ENCODE measurements at regions not wholly inside any gene's neighbourhood (a gene's known extent, or its start where the extent isn't known, plus 50 kb on each side); places are given as distances from the start of the nearest gene placed in this dataset.

GRCh38 chr9:118318770-118319431 lies 614.7 kb downstream of the TLR4 start:
- DNase-seq: no peak

DNA sequence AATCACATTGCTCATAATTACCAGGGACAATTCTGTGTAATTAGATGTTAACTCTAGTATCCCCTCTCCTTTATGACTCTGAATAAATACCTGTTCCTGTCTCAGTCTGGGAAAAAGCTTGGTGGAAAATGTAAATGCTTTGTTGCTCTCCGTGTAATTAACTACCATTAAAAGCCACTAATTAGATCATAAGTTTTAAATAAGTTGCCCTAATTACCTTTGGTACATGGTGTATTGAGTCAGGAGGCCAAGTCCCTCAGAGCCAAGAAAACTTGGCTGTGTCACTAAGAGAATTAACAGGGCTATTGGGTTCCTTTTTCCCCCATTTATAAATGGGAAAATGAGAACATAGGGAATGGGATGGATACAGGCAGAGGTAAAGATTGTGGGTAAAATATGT lies 617.6 kb downstream of the TLR4 start:
- no peak for DNase-seq

DNA sequence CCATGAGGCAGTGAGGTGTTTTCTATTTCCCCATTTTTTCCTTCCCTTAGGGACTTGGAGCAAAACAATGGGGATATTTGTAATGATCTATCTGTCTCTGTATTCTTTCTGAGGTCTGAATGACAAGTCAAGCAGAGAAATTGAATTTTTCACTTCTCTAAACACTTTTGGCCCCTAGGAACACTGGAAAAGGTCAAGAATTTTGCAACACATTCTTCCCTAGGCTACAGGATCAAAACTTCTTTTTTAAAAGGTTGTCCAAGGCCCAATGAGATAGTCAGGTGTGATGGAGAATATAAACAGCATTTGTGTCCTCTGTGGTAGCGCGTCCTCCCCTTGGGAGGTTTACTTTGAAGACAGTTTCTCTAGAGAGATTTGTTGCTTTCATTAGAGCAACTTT lies 620.5 kb downstream of the TLR4 start:
- DNase-seq: no peak

GRCh38 chr9:118325757-118326156 lies 621.6 kb downstream of the TLR4 start:
- DNase-seq: no peak

- no peak for DNase-seq
Measured at GRCh38 chr9:118326326-118326725, 622.1 kb downstream of the TLR4 start.

DNA sequence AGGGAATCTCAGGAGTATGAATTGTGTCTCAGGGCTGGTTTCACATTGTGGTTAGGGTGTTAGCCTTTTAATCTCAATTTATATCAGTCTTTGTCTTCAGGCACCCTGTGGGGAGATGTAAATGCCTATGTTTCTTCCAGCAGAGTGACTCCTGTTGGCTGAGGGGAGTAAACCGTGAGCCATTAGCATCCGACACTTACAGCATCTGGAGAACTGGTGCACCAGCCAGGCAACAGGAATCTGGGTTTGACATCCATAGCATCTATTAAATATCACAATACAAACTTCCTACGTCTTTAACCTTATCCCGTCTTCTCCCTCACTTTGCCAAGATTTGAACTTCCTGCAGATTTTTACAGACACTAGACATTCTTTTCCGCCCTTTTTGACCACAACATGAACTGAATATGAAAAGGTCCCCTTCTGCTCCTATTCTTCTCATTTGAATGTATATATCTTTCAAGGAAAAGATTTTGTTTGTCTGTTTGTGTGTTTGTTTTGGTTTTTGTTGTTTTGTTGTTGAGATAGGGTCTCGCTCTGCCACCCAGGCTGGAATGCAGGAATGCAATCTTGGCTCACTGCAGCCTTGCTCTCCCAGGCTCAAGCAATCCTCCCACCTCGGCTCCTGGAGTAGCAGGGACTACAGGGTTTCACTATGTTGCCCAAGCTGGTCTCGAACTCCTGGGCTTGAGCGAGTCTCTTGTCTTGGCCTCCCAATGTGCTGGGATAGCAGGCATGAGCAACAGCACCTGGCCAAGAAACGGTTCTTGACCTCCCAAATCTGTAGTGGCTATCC lies 626.2 kb downstream of the TLR4 start:
- DNase-seq: no peak

DNA sequence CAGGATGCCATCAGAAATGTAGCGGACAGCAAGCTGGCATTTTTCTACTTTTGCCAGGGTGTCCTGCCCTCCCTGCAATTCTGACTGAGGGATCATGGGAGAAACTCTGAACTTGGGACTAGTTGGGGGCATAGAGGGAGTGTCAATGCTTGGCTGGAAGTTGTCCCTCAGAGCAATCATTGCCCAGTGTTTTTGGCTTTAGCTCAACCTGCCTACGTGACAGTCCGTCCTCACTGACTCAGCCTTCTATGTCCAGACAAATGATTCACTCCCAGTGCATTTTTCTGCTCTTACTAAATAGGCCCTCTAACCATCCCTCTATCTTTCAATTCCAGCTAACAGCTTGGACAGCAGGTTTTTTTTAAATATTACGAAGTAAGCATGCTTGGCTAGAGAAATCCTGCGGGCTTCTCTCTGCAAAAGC lies 627.4 kb downstream of the TLR4 start:
- DNase-seq: no peak

- DNase-seq: no peak
Measured at GRCh38 chr9:118336250-118336942, 632.2 kb downstream of the TLR4 start.

GRCh38 chr9:118336943-118337330 lies 632.7 kb downstream of the TLR4 start:
- DNase-seq: no peak

- DNase-seq: no peak
Measured at GRCh38 chr9:118360036-118360435, 655.8 kb downstream of the TLR4 start.

GRCh38 chr9:118362123-118362522 lies 657.9 kb downstream of the TLR4 start:
- DNase-seq: no peak

- no peak for DNase-seq
Measured at GRCh38 chr9:118362596-118362995, 658.4 kb downstream of the TLR4 start.

DNA sequence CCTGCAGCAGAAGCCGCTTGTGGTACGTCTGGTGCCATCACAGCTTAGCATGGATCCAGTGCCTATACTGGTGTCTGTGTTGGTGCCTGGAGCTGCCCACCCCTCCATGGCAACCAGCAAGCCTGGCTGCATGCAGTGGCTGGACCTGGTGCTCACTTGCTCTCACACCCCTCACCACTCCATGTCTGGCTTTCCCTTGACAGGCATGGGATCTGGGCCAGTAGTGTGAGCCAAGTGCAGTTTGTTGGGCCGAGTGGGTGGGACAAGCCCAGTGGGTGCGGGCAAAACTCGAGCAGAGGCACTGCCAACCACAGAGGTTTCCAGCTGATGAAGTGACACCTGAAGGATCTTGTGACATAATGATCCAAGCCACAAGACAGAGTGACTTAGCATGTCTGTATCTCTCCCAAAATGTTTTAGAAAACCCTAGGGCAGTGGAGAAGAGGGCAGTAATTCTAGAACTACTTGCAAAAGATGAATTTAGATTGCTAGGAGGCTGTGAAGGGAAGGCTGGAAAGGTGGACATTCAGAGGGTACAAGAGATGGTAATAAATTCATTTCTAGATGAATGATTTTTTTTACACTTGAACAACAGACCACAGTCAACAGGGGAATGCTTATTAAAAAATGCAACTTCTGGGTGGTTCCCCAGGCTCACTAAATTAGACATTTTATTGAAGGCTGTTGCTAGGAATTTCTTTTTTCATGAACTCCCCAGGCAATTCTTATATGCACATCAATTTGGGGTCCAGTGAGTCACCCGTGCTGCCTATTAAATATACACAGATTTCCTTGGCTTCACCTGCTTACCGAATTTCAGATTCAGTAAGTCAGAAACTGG lies 660.3 kb downstream of the TLR4 start:
- DNase-seq: no peak

GRCh38 chr9:118366228-118366627 lies 662.0 kb downstream of the TLR4 start:
- no peak for DNase-seq

DNA sequence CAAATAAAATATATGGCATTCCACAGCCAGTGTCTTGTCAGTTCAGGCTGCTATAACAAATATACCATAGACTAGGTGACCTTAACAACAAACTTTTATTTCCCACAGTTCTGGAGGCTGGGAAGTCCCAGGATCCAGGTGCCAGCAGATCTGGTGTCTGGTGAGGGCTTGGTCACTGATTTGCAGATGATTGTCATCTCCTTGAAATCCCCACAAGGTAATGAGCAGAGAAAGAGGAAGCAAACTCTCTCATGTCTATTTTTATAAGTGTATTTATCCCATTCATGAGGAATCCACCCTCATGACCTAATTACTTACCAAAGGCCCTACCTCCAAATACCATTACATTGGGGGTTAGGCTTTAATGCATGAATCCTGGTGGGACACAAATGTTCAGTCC lies 663.2 kb downstream of the TLR4 start:
- DNase-seq: no peak

- no peak for DNase-seq
Measured at GRCh38 chr9:118384531-118385100, 680.4 kb downstream of the TLR4 start.

GRCh38 chr9:118395415-118395814 lies 691.2 kb downstream of the TLR4 start:
- no peak for DNase-seq

DNA sequence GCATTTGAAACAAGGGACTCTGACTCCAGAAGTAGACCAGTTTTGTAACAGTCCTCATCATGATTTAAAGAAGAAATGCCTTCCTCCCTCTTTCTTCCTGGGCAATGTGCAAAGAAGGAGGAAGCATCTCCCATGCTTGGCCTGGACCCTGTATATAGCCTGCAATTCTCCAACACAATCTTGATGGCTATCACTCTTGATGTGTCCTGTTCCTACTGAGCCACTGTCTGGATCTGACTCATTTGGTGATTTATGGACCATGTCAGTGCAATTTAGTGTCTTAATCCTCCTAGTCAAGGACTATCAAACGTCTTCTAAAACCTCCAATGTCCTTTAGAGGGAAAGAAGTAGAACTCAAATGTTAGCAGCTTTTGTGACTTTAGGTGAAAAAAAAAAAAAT lies 697.3 kb downstream of the TLR4 start:
- no peak for DNase-seq

DNA sequence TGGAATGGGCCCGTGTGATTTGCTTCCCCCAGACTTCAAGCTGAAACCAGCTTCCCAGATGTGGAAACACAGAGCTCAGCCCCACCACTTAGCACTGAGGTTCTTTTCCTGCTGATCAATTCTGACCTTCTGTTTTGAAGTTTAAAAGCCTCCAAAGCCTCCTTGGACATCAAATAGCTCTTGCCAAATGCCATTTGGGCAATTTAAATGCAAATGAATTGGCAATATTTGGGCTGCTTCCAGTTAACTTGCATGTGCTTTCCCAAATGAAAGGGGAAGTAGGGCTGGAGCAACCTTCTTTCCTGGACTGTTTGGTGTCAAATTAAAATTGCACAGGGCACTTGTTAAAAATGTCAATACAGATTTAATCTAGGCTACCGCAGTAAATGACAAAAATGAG lies 710.5 kb downstream of the TLR4 start:
- no peak for DNase-seq

- DNase-seq: no peak
Measured at GRCh38 chr9:118418887-118419565, 714.8 kb downstream of the TLR4 start.

DNA sequence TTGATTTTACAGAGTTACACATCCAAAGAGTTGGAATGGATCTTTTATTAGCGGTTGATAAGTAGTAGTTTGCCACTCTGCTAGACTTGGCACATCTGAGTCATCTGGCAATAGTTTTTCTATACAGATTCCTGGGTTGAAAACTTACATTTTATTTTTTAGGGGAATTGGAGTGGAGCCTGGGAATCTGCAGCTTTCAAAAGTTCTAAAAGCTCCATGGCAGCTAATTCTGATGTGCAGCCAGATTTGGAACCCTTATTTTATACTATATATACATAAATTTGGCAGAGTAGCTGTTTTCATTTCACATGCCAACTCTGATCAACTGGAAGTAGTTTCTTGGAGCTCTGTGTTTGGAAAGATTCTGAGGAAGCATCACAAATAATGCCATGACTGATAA lies 715.5 kb downstream of the TLR4 start:
- DNase-seq: no peak

GRCh38 chr9:118422508-118422907 lies 718.3 kb downstream of the TLR4 start:
- DNase-seq: no peak
